ENCODE measurements at regions not wholly inside any gene's neighbourhood (a gene's known extent, or its start where the extent isn't known, plus 50 kb on each side); places are given as distances from the start of the nearest gene placed in this dataset.

DNA sequence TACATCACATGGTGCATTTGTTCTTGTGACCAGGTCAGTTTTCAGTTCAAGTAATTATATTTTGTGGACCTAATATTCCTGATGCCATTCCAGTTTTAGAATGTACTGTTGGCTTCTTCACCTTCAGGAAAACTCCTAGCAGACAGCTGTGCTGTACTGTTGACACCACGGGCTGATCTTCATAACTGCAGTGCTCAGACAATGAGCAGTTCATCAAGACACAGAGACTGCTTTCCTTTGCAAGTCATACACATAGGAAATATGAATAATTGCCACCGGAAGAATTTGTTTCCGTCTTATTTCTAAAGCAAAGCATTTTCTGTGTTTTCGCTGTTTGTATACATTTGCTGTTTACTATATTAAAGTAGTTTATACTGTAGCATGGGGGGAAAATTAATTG is 89.8 kb downstream of the C6orf118 start (continued):
- TF ChIP-seq, protein P1, sequence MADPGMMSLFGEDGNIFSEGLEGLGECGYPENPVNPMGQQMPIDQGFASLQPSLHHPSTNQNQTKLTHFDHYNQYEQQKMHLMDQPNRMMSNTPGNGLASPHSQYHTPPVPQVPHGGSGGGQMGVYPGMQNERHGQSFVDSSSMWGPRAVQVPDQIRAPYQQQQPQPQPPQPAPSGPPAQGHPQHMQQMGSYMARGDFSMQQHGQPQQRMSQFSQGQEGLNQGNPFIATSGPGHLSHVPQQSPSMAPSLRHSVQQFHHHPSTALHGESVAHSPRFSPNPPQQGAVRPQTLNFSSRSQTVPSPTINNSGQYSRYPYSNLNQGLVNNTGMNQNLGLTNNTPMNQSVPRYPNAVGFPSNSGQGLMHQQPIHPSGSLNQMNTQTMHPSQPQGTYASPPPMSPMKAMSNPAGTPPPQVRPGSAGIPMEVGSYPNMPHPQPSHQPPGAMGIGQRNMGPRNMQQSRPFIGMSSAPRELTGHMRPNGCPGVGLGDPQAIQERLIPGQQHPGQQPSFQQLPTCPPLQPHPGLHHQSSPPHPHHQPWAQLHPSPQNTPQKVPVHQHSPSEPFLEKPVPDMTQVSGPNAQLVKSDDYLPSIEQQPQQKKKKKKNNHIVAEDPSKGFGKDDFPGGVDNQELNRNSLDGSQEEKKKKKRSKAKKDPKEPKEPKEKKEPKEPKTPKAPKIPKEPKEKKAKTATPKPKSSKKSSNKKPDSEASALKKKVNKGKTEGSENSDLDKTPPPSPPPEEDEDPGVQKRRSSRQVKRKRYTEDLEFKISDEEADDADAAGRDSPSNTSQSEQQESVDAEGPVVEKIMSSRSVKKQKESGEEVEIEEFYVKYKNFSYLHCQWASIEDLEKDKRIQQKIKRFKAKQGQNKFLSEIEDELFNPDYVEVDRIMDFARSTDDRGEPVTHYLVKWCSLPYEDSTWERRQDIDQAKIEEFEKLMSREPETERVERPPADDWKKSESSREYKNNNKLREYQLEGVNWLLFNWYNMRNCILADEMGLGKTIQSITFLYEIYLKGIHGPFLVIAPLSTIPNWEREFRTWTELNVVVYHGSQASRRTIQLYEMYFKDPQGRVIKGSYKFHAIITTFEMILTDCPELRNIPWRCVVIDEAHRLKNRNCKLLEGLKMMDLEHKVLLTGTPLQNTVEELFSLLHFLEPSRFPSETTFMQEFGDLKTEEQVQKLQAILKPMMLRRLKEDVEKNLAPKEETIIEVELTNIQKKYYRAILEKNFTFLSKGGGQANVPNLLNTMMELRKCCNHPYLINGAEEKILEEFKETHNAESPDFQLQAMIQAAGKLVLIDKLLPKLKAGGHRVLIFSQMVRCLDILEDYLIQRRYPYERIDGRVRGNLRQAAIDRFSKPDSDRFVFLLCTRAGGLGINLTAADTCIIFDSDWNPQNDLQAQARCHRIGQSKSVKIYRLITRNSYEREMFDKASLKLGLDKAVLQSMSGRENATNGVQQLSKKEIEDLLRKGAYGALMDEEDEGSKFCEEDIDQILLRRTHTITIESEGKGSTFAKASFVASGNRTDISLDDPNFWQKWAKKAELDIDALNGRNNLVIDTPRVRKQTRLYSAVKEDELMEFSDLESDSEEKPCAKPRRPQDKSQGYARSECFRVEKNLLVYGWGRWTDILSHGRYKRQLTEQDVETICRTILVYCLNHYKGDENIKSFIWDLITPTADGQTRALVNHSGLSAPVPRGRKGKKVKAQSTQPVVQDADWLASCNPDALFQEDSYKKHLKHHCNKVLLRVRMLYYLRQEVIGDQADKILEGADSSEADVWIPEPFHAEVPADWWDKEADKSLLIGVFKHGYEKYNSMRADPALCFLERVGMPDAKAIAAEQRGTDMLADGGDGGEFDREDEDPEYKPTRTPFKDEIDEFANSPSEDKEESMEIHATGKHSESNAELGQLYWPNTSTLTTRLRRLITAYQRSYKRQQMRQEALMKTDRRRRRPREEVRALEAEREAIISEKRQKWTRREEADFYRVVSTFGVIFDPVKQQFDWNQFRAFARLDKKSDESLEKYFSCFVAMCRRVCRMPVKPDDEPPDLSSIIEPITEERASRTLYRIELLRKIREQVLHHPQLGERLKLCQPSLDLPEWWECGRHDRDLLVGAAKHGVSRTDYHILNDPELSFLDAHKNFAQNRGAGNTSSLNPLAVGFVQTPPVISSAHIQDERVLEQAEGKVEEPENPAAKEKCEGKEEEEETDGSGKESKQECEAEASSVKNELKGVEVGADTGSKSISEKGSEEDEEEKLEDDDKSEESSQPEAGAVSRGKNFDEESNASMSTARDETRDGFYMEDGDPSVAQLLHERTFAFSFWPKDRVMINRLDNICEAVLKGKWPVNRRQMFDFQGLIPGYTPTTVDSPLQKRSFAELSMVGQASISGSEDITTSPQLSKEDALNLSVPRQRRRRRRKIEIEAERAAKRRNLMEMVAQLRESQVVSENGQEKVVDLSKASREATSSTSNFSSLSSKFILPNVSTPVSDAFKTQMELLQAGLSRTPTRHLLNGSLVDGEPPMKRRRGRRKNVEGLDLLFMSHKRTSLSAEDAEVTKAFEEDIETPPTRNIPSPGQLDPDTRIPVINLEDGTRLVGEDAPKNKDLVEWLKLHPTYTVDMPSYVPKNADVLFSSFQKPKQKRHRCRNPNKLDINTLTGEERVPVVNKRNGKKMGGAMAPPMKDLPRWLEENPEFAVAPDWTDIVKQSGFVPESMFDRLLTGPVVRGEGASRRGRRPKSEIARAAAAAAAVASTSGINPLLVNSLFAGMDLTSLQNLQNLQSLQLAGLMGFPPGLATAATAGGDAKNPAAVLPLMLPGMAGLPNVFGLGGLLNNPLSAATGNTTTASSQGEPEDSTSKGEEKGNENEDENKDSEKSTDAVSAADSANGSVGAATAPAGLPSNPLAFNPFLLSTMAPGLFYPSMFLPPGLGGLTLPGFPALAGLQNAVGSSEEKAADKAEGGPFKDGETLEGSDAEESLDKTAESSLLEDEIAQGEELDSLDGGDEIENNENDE (IDR thresholded peaks at IDR 0.05; ENCODE audit: low read depth, low read length): no peak
- TF ChIP-seq ZNF778 (CRISPR knock-in tag; IDR thresholded peaks at IDR 0.05): no peak
- no peak for TF ChIP-seq KAT8 (IDR thresholded peaks at IDR 0.05; ENCODE audit: low read depth)
- TF ChIP-seq GABPB1 (CRISPR knock-in tag; IDR thresholded peaks at IDR 0.05): no peak
- no peak for TF ChIP-seq ZBTB40 (IDR thresholded peaks at IDR 0.05)
- no peak for TF ChIP-seq ZBTB40 (CRISPR knock-in tag; IDR thresholded peaks at IDR 0.05)
- no peak for TF ChIP-seq EWSR1 (IDR thresholded peaks at IDR 0.05; ENCODE audit: borderline replicate concordance, low read depth, partially characterized antibody)

All from K562 (cell line).